Lung (tissue), 11 donors: ENCODE measurements at regions not wholly inside any gene's neighbourhood (a gene's known extent, or its start where the extent isn't known, plus 50 kb on each side); places are given as distances from the start of the nearest gene placed in this dataset.

Source experiments
- ATAC-seq: fragments of 200-7000 bp; cut with Tn5 transposase; one replicate; pipeline ENCODE4 v1.9.1; 2020; ENCODE audit warnings: moderate number of reproducible peaks; ENCODE audit not compliant: insufficient read depth, low FRiP score
- DNase-seq, 3 donors: peaks; one replicate each; pipeline ENCODE4 v3.0.0-alpha.2; 2013 to 2017
- H3K27ac ChIP-seq, 2 donors: one replicate each; pipeline ENCODE4 v1.5.1; 2013; ENCODE audit warnings: mild to moderate bottlenecking in 2 of 2, moderate library complexity in 2 of 2, control low read depth in 1 of 2, inconsistent platforms in 1 of 2, low read depth in 1 of 2, low read length in 1 of 2
- H3K27me3 ChIP-seq, 3 donors: one replicate each; pipeline ENCODE4 v1.5.1; 2013; ENCODE audit warnings: low read length in 2 of 3; ENCODE audit not compliant: control insufficient read depth in 3 of 3, insufficient read depth in 3 of 3
- H3K36me3 ChIP-seq, 4 donors: one replicate each; pipeline ENCODE4 v1.5.1; 2013; ENCODE audit warnings: low read length in 4 of 4, mild to moderate bottlenecking in 1 of 4, moderate library complexity in 1 of 4; ENCODE audit not compliant: control insufficient read depth in 4 of 4, insufficient read depth in 4 of 4
- H3K4me1 ChIP-seq, 5 donors: one replicate each; pipeline ENCODE4 v1.5.1; 2013; ENCODE audit warnings: low read length in 5 of 5, mild to moderate bottlenecking in 2 of 5, moderate library complexity in 1 of 5; ENCODE audit not compliant: control insufficient read depth in 5 of 5, insufficient read depth in 5 of 5
- H3K4me3 ChIP-seq: one replicate; pipeline ENCODE4 v1.5.1; 2013; ENCODE audit warnings: mild to moderate bottlenecking, control low read depth, moderate library complexity
- H3K9ac ChIP-seq, 2 donors: one replicate each; pipeline ENCODE4 v1.5.1; 2013; ENCODE audit warnings: low read length in 2 of 2, control low read depth in 1 of 2; ENCODE audit not compliant: insufficient read depth in 1 of 2
- H3K9me3 ChIP-seq, 4 donors: one replicate each; pipeline ENCODE4 v1.5.1; 2013; ENCODE audit warnings: low read length in 3 of 4, mild to moderate bottlenecking in 1 of 4, moderate library complexity in 1 of 4; ENCODE audit not compliant: control insufficient read depth in 4 of 4, insufficient read depth in 3 of 4
- WGBS, 2 donors: extraction: QIAGEN DNeasy Blood & Tissue Kit; methylation state at CpG; one replicate each; pipeline ENCODE4 v1.1.7; 2013; 5-methylcytosine and 5-hydroxymethylcytosine counted together
- TF ChIP-seq, protein P1 (sequence below): IDR thresholded peaks from 2 replicates; pipeline ENCODE4 v1.5.1; 2012; ENCODE audit warnings: mild to moderate bottlenecking; ENCODE audit errors: control extremely low read depth, extremely low read depth
- donor health status: control.
- donor health status: control.
- donor health status: Bipolar disorder and iron deficiency.
- donor health status: healthy.
- donor health status: DM: yes; HTN: yes; CAD: no.

DNA sequence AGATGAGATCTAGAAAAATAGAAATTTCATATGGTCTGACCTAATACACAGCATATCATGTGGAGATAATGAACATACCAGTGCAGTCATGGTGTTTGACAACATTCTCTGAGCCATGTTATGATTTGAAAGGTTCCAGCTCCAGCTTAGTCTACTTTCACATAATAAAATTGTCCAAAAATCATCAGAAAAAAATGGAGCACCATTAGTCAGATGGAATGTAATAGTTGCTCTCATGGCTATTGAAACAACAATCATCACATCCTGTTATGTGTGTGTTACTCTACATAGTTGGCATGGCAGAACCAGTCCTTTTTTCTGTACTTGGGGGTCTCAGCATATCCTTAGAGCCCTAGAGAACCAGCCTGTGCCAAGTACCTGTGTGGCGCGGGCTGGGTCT, 678.9 kb upstream of the FANCL start:
- no peaks in the 10 kb centered on the region for H3K4me1 ChIP-seq
- ATAC-seq (no peak), DNase-seq (no peak)
- H3K27ac ChIP-seq, result no peak overlapping the region
- WGBS, 2 donors, result 95 to 100% methylated on average over 2 of the region's 2 CpGs
- H3K9me3 ChIP-seq, result no peaks in the 10 kb centered on the region
- no peak overlapping the region for H3K4me3 ChIP-seq
- H3K36me3 ChIP-seq, result no peaks in the 10 kb centered on the region
- no peak overlapping the region for H3K9ac ChIP-seq
- TF ChIP-seq, protein P1, sequence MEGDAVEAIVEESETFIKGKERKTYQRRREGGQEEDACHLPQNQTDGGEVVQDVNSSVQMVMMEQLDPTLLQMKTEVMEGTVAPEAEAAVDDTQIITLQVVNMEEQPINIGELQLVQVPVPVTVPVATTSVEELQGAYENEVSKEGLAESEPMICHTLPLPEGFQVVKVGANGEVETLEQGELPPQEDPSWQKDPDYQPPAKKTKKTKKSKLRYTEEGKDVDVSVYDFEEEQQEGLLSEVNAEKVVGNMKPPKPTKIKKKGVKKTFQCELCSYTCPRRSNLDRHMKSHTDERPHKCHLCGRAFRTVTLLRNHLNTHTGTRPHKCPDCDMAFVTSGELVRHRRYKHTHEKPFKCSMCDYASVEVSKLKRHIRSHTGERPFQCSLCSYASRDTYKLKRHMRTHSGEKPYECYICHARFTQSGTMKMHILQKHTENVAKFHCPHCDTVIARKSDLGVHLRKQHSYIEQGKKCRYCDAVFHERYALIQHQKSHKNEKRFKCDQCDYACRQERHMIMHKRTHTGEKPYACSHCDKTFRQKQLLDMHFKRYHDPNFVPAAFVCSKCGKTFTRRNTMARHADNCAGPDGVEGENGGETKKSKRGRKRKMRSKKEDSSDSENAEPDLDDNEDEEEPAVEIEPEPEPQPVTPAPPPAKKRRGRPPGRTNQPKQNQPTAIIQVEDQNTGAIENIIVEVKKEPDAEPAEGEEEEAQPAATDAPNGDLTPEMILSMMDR, result no peak
- H3K27me3 ChIP-seq, result no peaks in the 10 kb centered on the region

DNA sequence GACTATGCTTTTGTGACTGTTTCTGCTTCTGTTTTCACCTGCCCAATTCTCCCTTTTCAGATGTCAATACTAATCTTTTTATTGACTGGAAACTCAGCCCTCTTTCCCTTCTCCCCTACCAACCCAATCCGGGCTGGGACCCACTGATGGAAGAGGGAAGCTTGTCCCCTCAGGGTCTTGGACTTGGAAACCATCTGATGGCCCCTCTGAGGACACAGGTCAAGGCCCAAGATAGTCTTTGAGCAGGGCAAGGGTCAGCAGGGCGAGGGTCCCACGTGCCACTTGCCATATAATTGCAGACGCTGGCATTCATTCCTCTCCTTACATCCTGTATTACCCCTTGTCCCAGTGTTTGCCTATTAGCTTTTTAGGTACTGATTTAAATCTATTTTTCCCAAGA, 678.2 kb upstream of the FANCL start:
- Histone ChIP-seq H3K4me3 (no peak overlapping the region), H3K4me1 (no peaks in the 10 kb centered on the region), H3K9me3 (no peaks in the 10 kb centered on the region), H3K27me3 (no peaks in the 10 kb centered on the region), H3K9ac (no peak overlapping the region), H3K27ac (no peak overlapping the region), H3K36me3 (no peaks in the 10 kb centered on the region)
- ATAC-seq (no peak), DNase-seq (no peak)
- WGBS, 2 donors, result 79 to 88% methylated on average over 4 of the region's 4 CpGs
- TF ChIP-seq, protein P1, result no peak

DNA sequence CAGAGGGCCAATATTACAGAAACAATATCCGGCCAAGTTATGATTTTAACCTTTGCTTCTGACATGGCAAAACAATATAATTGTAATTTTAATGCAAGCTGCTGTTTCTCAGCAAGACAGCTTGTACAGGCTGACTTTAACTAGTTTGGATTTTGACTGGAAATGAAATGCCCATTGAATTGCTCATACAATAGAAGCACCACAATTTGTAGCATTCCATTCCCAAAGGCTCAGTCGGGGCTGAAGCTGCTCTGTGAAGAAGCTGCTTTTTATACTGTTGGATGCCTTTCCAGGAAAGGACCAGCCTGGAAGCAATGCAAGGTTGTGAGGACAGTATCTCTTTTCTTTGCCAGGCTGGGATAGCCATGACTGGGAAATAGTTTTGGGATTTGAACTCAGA, 677.0 kb upstream of the FANCL start:
- no peaks in the 10 kb centered on the region for H3K9me3 ChIP-seq
- H3K4me1 ChIP-seq, result no peaks in the 10 kb centered on the region
- ATAC-seq (no peak), DNase-seq (no peak)
- no peak overlapping the region for H3K9ac ChIP-seq
- no peaks in the 10 kb centered on the region for H3K27me3 ChIP-seq
- 79 to 84% methylated on average over 2 of the region's 2 CpGs for WGBS, 2 donors
- no peaks in the 10 kb centered on the region for H3K36me3 ChIP-seq
- no peak overlapping the region for H3K4me3 ChIP-seq
- TF ChIP-seq, protein P1, result no peak
- no peak overlapping the region for H3K27ac ChIP-seq

DNA sequence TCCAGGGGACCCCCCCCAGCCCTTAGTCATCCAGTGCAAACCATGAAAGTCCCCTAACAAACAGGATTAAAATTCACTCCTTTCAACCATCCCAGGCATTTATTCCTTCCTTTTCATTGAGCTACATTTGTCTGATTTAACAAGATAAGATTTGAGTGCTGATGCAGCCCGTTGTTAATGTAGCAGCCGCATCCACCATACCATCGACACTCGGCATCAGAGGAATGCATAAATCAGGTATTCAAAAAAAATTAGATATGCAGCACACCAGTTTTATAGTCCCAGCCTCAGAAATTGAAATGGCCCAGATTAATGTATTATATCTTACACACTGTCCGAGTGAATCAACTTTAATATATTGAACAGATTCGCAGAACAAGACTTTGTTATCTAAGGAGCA, 676.5 kb upstream of the FANCL start:
- no peak for ATAC-seq
- TF ChIP-seq, protein P1, result no peak

More for the DNA sequence above, 676.5 kb upstream of the FANCL start:
- 91 to 95% methylated on average over 6 of the region's 6 CpGs for WGBS, 2 donors
- no peaks in the 10 kb centered on the region for H3K36me3 ChIP-seq
- DNase-seq, result no peak
- H3K9ac ChIP-seq, result no peak overlapping the region
- H3K4me3 ChIP-seq, result no peak overlapping the region
- no peaks in the 10 kb centered on the region for H3K27me3 ChIP-seq
- H3K4me1 ChIP-seq, result no peaks in the 10 kb centered on the region
- H3K9me3 ChIP-seq, result no peaks in the 10 kb centered on the region
- no peak overlapping the region for H3K27ac ChIP-seq
